Tibial nerve (tissue), 4 donors: ENCODE measurements at regions not wholly inside any gene's neighbourhood (a gene's known extent, or its start where the extent isn't known, plus 50 kb on each side); places are given as distances from the start of the nearest gene placed in this dataset.

ENCODE experiments used
- DNase-seq, 2 donors: peaks; one replicate each; pipeline ENCODE4 v3.0.0-alpha.2; 2019; ENCODE audit warnings: low spot score in 2 of 2
- H3K27ac ChIP-seq, 4 donors: fragments of 200-600 bp; sonication (generic) in 3 of 4; one replicate each; pipeline ENCODE4 v1.5.1; 2017 to 2019; ENCODE audit warnings: mild to moderate bottlenecking in 1 of 4
- H3K27me3 ChIP-seq, 2 donors: fragments of 200-600 bp; sonication (generic) in 1 of 2; one replicate each; pipeline versions ENCODE4 v1.5.1 to v1.6.0; 2017 to 2019
- H3K36me3 ChIP-seq, 3 donors: fragments of 200-600 bp; sonication (generic); one replicate each; pipeline ENCODE4 v1.5.1; 2018 to 2019
- H3K4me1 ChIP-seq, 4 donors: fragments of 200-600 bp; sonication (generic) in 3 of 4; one replicate each; pipeline ENCODE4 v1.5.1; 2017 to 2019
- H3K4me3 ChIP-seq, 4 donors: fragments of 200-600 bp; sonication (generic) in 3 of 4; one replicate each; pipeline ENCODE4 v1.5.1; 2017 to 2019; ENCODE audit warnings: mild to moderate bottlenecking in 1 of 4, moderate library complexity in 1 of 4
- H3K9me3 ChIP-seq, 4 donors: fragments of 200-600 bp; sonication (generic) in 3 of 4; one replicate each; pipeline ENCODE4 v1.5.1; 2017 to 2019
- CTCF ChIP-seq, 5 experiments: fragments of 200-600 bp in 3 of 5; fragments of 450-650 bp in 2 of 5; sonication (generic) in 3 of 5; IDR thresholded peaks; one replicate each; pipeline ENCODE4 v1.5.1; 2016 to 2019; ENCODE audit warnings: antibody characterized with exemption in 5 of 5, mild to moderate bottlenecking in 3 of 5, moderate library complexity in 2 of 5
- EP300 ChIP-seq, 2 donors: sonication (generic); formaldehyde crosslinking; IDR thresholded peaks; one replicate each; pipeline ENCODE4 v1.6.1; 2017; ENCODE audit warnings: antibody characterized with exemption in 2 of 2, mild to moderate bottlenecking in 1 of 2
- POLR2A ChIP-seq, 2 donors: fragments of 450-650 bp; IDR thresholded peaks; one replicate each; pipeline ENCODE4 v1.6.1; 2017; ENCODE audit warnings: antibody characterized with exemption in 2 of 2, mild to moderate bottlenecking in 2 of 2, moderate library complexity in 2 of 2
- WGBS, 2 donors: methylation state at CpG; one replicate each; pipeline ENCODE4 v1.1.5; 2018; 5-methylcytosine and 5-hydroxymethylcytosine counted together

- no peak for DNase-seq
- Histone ChIP-seq H3K27me3 (no peaks in the 10 kb centered on the region), H3K4me3 (no peak overlapping the region), H3K36me3 (no peaks in the 10 kb centered on the region), H3K4me1 (no peaks in the 10 kb centered on the region), H3K9me3 (no peaks in the 10 kb centered on the region), H3K27ac (no peak overlapping the region)
- 64 to 73% methylated on average over 3 of the region's 3 CpGs for WGBS, 2 donors
- TF ChIP-seq CTCF (IDR thresholded peaks at IDR 0.05) (no peak), EP300 (IDR thresholded peaks at IDR 0.05) (no peak), POLR2A (IDR thresholded peaks at IDR 0.05) (no peak)
Observed at GRCh38 chrX:129019412-129019811, 503.9 kb downstream of the SMARCA1 start.

DNA sequence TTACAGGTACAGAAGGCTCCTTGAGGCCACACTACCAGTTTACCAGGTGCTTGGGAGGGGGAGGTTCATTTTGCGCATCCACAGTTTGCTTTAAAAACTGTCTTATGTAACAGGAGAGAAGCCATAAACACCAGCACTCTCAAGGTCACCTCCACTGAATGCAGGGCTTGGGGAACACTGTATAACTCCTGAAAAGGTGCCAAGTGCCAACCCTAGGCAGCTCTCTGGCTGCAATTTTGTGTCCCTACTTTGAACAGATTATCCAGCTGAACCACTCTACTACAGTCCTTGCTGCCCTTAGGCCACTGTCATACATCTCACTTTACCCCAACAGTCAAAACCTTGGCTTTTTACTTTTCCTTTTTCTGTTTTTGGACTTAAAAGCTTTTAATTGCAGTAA lies 507.9 kb downstream of the SMARCA1 start:
- H3K9me3 ChIP-seq, result no peaks in the 10 kb centered on the region
- no peaks in the 10 kb centered on the region for H3K36me3 ChIP-seq
- no peak overlapping the region for H3K27ac ChIP-seq
- TF ChIP-seq POLR2A (IDR thresholded peaks at IDR 0.05), result no peak
- no peaks in the 10 kb centered on the region for H3K4me1 ChIP-seq
- WGBS, 2 donors, result 100% methylated on average over 1 of the region's 1 CpG
- H3K27me3 ChIP-seq, result no peaks in the 10 kb centered on the region
- no peak overlapping the region for H3K4me3 ChIP-seq
- DNase-seq, result no peak

DNA sequence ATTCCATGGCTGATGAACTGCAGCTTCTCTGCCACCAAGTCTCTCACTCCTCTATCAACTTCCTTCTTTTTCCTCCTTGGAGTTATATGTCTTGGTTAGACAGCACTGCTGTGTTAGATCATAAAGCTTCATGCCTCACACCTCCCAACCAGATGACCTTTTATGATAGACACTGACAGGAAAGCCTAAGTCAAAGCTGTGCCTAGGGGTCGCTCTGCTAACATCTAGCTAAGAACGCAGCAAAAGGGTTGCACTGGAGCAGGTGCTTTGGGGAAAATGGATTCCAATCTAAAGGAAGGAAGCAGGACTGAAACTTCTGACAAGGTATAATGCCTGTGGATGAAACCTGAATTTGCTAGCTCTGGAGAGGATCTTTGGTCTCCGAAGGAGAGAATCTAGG lies 509.7 kb downstream of the SMARCA1 start:
- no peaks in the 10 kb centered on the region for H3K36me3 ChIP-seq
- no peak overlapping the region for H3K27ac ChIP-seq
- no peaks in the 10 kb centered on the region for H3K27me3 ChIP-seq
- 67 to 75% methylated on average over 3 of the region's 3 CpGs for WGBS, 2 donors
- DNase-seq, result no peak
- no peaks in the 10 kb centered on the region for H3K4me1 ChIP-seq
- no peak overlapping the region for H3K4me3 ChIP-seq
- TF ChIP-seq POLR2A (IDR thresholded peaks at IDR 0.05), result no peak
- no peak for TF ChIP-seq CTCF (IDR thresholded peaks at IDR 0.05)
- TF ChIP-seq EP300 (IDR thresholded peaks at IDR 0.05), result no peak
- H3K9me3 ChIP-seq, result no peaks in the 10 kb centered on the region

GRCh38 chrX:129007631-129008030 lies 515.7 kb downstream of the SMARCA1 start:
- WGBS, 2 donors, result 22 to 37% methylated on average over 3 of the region's 3 CpGs
- TF ChIP-seq EP300 (IDR thresholded peaks at IDR 0.05) (no peak), POLR2A (IDR thresholded peaks at IDR 0.05) (no peak), CTCF (IDR thresholded peaks at IDR 0.05) (no peak)
- DNase-seq, result no peak
- no peaks in the 10 kb centered on the region for H3K4me1 ChIP-seq
- H3K27ac ChIP-seq, result no peak overlapping the region
- no peak overlapping the region for H3K4me3 ChIP-seq
- H3K9me3 ChIP-seq, result no peaks in the 10 kb centered on the region
- H3K27me3 ChIP-seq, result no peaks in the 10 kb centered on the region
- H3K36me3 ChIP-seq, result no peaks in the 10 kb centered on the region

DNA sequence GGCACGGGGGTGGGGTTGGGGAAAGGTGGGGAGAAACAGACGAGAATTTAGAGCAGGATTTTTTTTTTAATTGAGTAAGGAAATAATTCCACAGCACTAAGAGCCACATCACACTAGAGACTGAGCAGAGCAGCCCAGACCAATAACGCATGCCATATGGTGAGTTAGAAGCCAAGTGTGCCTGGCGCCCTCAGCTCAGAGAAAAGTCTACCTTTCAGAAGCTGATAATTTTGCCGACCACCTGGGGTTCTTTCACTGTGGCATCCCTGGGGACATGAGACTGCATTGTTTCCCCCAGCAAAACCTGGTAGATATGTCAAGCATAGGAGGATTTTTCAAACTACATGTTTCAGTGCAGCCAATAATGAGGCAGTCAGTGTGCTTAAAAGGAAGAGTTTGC lies 516.8 kb downstream of the SMARCA1 start:
- Histone ChIP-seq H3K27me3 (no peaks in the 10 kb centered on the region), H3K4me1 (no peaks in the 10 kb centered on the region), H3K4me3 (no peak overlapping the region), H3K36me3 (no peaks in the 10 kb centered on the region), H3K27ac (no peak overlapping the region), H3K9me3 (no peaks in the 10 kb centered on the region)
- 45 to 60% methylated on average over 4 to 5 of the region's 5 CpGs for WGBS, 2 donors
- DNase-seq, result no peak
- TF ChIP-seq EP300 (IDR thresholded peaks at IDR 0.05), result no peak
- no peak for TF ChIP-seq POLR2A (IDR thresholded peaks at IDR 0.05)
- no peak for TF ChIP-seq CTCF (IDR thresholded peaks at IDR 0.05)

DNA sequence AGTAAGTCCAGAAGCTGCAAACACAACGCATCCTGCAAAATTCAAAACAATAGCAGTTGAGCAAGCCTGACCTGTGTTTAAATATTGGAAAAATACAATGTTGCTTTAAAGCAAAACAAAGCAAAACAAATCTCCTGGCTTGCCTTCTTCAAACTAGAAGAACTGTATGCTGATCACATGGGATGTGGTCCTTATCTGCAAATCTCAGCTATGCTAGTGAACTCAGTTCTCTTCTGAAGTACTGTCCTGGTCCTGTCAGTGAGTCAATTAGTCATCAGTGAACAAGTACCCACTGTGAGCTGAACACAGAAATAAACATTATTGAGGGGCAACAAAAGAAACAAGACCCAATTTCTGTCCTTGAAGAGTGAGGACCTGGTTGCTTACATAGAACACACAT lies 522.5 kb downstream of the SMARCA1 start:
- Histone ChIP-seq H3K36me3 (no peaks in the 10 kb centered on the region), H3K4me1 (no peaks in the 10 kb centered on the region), H3K9me3 (no peaks in the 10 kb centered on the region), H3K27me3 (no peaks in the 10 kb centered on the region), H3K4me3 (no peak overlapping the region), H3K27ac (no peak overlapping the region)
- no peak for TF ChIP-seq CTCF (IDR thresholded peaks at IDR 0.05)
- no peak for TF ChIP-seq POLR2A (IDR thresholded peaks at IDR 0.05)
- no peak for TF ChIP-seq EP300 (IDR thresholded peaks at IDR 0.05)
- 49 to 67% methylated on average over 1 of the region's 1 CpG for WGBS, 2 donors
- DNase-seq, result no peak
